ENCODE measurements at regions not wholly inside any gene's neighbourhood (a gene's known extent, or its start where the extent isn't known, plus 50 kb on each side); places are given as distances from the start of the nearest gene placed in this dataset.
"Not testable (repeated sequence)": the region's sequence is repeated elsewhere in the genome, so short reads cannot be mapped to it uniquely, and the experiment has no call there.

- not testable (repeated sequence) for DNase-seq
Observed at GRCh38 chr21:27921421-27921820, 954.5 kb upstream of the ADAMTS5 start.

GRCh38 chr21:27917966-27918365, 951.1 kb upstream of the ADAMTS5 start:
- not testable (repeated sequence) for DNase-seq

GRCh38 chr21:27916326-27916725, 949.4 kb upstream of the ADAMTS5 start:
- DNase-seq, result not testable (repeated sequence)

GRCh38 chr21:27912133-27912532, 945.2 kb upstream of the ADAMTS5 start:
- not testable (repeated sequence) for DNase-seq

GRCh38 chr21:27909487-27909886, 942.6 kb upstream of the ADAMTS5 start:
- not testable (repeated sequence) for DNase-seq

GRCh38 chr21:27908816-27909215, 941.9 kb upstream of the ADAMTS5 start:
- not testable (repeated sequence) for DNase-seq

- DNase-seq, result not testable (repeated sequence)
Observed at GRCh38 chr21:27902904-27903303, 936.0 kb upstream of the ADAMTS5 start.

- not testable (repeated sequence) for DNase-seq
Observed at GRCh38 chr21:27893619-27894018, 926.7 kb upstream of the ADAMTS5 start.

GRCh38 chr21:27891495-27891894, 924.6 kb upstream of the ADAMTS5 start:
- DNase-seq, result not testable (repeated sequence)

- DNase-seq, result not testable (repeated sequence)
Observed at GRCh38 chr21:27887808-27888455, 921.0 kb upstream of the ADAMTS5 start.

- no peak for DNase-seq
Observed at GRCh38 chr21:27885296-27885711, 918.4 kb upstream of the ADAMTS5 start.

GRCh38 chr21:27881331-27881730, 914.4 kb upstream of the ADAMTS5 start:
- not testable (repeated sequence) for DNase-seq

- not testable (repeated sequence) for DNase-seq
Observed at GRCh38 chr21:27872411-27872810, 905.5 kb upstream of the ADAMTS5 start.

GRCh38 chr21:27870755-27871154, 903.9 kb upstream of the ADAMTS5 start:
- not testable (repeated sequence) for DNase-seq

GRCh38 chr21:27860314-27860955, 893.5 kb upstream of the ADAMTS5 start:
- not testable (repeated sequence) for DNase-seq

GRCh38 chr21:27858053-27858825, 891.4 kb upstream of the ADAMTS5 start:
- DNase-seq, result not testable (repeated sequence)

- DNase-seq, result not testable (repeated sequence)
Observed at GRCh38 chr21:27856988-27857387, 890.1 kb upstream of the ADAMTS5 start.

- no peak for DNase-seq
Observed at GRCh38 chr21:27841084-27841672, 874.3 kb upstream of the ADAMTS5 start.

GRCh38 chr21:27840262-27840661, 873.4 kb upstream of the ADAMTS5 start:
- DNase-seq, result no peak

GRCh38 chr21:27839512-27840115, 872.7 kb upstream of the ADAMTS5 start:
- DNase-seq, result no peak

GRCh38 chr21:27838573-27838972, 871.7 kb upstream of the ADAMTS5 start:
- DNase-seq, result no peak

- no peak for DNase-seq
Observed at GRCh38 chr21:27837936-27838335, 871.0 kb upstream of the ADAMTS5 start.

GRCh38 chr21:27833298-27833697, 866.4 kb upstream of the ADAMTS5 start:
- no peak for DNase-seq
